ENCODE measurements at regions not wholly inside any gene's neighbourhood (a gene's known extent, or its start where the extent isn't known, plus 50 kb on each side); places are given as distances from the start of the nearest gene placed in this dataset.

GRCh38 chr5:171606414-171607024, 179.1 kb upstream of the SMIM23 start:
- H3K36me3 Mint-ChIP-seq (ENCODE audit: low read depth), result no peaks in the 10 kb centered on the region
- H3K4me1 Mint-ChIP-seq, result no peaks in the 10 kb centered on the region
- no peaks in the 10 kb centered on the region for H3K9me3 Mint-ChIP-seq
- peaks cover 27% of the 10 kb centered on the region for H3K27me3 Mint-ChIP-seq
- DNase-seq, result no peak
- H3K4me3 Mint-ChIP-seq, result no peak overlapping the region
- ChIA-PET POLR2A (interaction anchor here (0.5 kb wide), 1 partner anchor 76 kb away, joined by 3 read pairs; no protein-coding TSS in a partner anchor), CTCF (interaction anchor here (0.6 to 1.1 kb wide), 3 partner anchors 8 to 67 kb away, joined by 3 read pairs; no protein-coding TSS in a partner anchor)
- no peak overlapping the region for H3K27ac Mint-ChIP-seq

GRCh38 chr5:171607863-171608262, 177.8 kb upstream of the SMIM23 start:
- DNase-seq, result no peak
- Mint-ChIP-seq H3K27ac (no peak overlapping the region), H3K36me3 (ENCODE audit: low read depth) (no peaks in the 10 kb centered on the region), H3K27me3 (peaks cover 25% of the 10 kb centered on the region), H3K9me3 (no peaks in the 10 kb centered on the region), H3K4me3 (no peak overlapping the region), H3K4me1 (no peaks in the 10 kb centered on the region)
- ChIA-PET POLR2A (no interaction called here), CTCF (no interaction called here)

GRCh38 chr5:171609806-171610452, 175.7 kb upstream of the SMIM23 start:
- Mint-ChIP-seq H3K4me3 (no peak overlapping the region), H3K9me3 (no peaks in the 10 kb centered on the region), H3K27ac (no peak overlapping the region), H3K27me3 (peaks cover 20% of the 10 kb centered on the region), H3K4me1 (no peaks in the 10 kb centered on the region), H3K36me3 (ENCODE audit: low read depth) (no peaks in the 10 kb centered on the region)
- CTCF ChIA-PET, result interaction anchor here (0.7 kb wide), 1 partner anchor 179 kb away, joined by 3 read pairs; no protein-coding TSS in a partner anchor
- DNase-seq, result no peak
- POLR2A ChIA-PET, result no interaction called here

GRCh38 chr5:171610686-171611085, 174.9 kb upstream of the SMIM23 start:
- CTCF ChIA-PET, result interaction anchor here (0.7 kb wide), 1 partner anchor 178 kb away, joined by 3 read pairs; no protein-coding TSS in a partner anchor
- POLR2A ChIA-PET, result no interaction called here

GRCh38 chr5:171612749-171613148, 172.9 kb upstream of the SMIM23 start:
- DNase-seq, result no peak
- ChIA-PET POLR2A (no interaction called here), CTCF (no interaction called here)
- Mint-ChIP-seq H3K36me3 (ENCODE audit: low read depth) (no peaks in the 10 kb centered on the region), H3K4me1 (no peaks in the 10 kb centered on the region), H3K27ac (no peak overlapping the region), H3K9me3 (no peaks in the 10 kb centered on the region), H3K27me3 (peaks cover 9% of the 10 kb centered on the region), H3K4me3 (no peak overlapping the region)

More at GRCh38 chr5:171610686-171611085, 174.9 kb upstream of the SMIM23 start:
- Mint-ChIP-seq H3K36me3 (ENCODE audit: low read depth) (no peaks in the 10 kb centered on the region), H3K9me3 (no peaks in the 10 kb centered on the region), H3K27ac (no peak overlapping the region), H3K27me3 (peaks cover 20% of the 10 kb centered on the region), H3K4me3 (no peak overlapping the region), H3K4me1 (no peaks in the 10 kb centered on the region)
- DNase-seq, result no peak

GRCh38 chr5:171614511-171614910, 171.1 kb upstream of the SMIM23 start:
- Mint-ChIP-seq H3K27me3 (peaks cover 2% of the 10 kb centered on the region), H3K9me3 (no peaks in the 10 kb centered on the region), H3K4me3 (no peak overlapping the region), H3K27ac (no peak overlapping the region), H3K36me3 (ENCODE audit: low read depth) (no peaks in the 10 kb centered on the region), H3K4me1 (no peaks in the 10 kb centered on the region)
- ChIA-PET CTCF (interaction anchor here (0.6 to 1.3 kb wide), 2 partner anchors 9 to 775 kb away, joined by 3 read pairs; no protein-coding TSS in a partner anchor), POLR2A (no interaction called here)
- no peak for DNase-seq

GRCh38 chr5:171614971-171615653, 170.5 kb upstream of the SMIM23 start:
- ChIA-PET POLR2A (no interaction called here), CTCF (interaction anchor here (0.6 to 1.3 kb wide), 3 partner anchors 9 to 774 kb away, joined by 3 read pairs; no protein-coding TSS in a partner anchor)
- H3K27ac Mint-ChIP-seq, result no peak overlapping the region
- peaks cover 2% of the 10 kb centered on the region for H3K27me3 Mint-ChIP-seq
- no peak for DNase-seq
- H3K4me3 Mint-ChIP-seq, result no peak overlapping the region
- H3K36me3 Mint-ChIP-seq (ENCODE audit: low read depth), result no peaks in the 10 kb centered on the region
- H3K4me1 Mint-ChIP-seq, result no peaks in the 10 kb centered on the region
- H3K9me3 Mint-ChIP-seq, result no peaks in the 10 kb centered on the region

- Mint-ChIP-seq H3K27ac (no peak overlapping the region), H3K27me3 (peaks cover 2% of the 10 kb centered on the region), H3K9me3 (no peaks in the 10 kb centered on the region), H3K4me3 (no peak overlapping the region), H3K36me3 (ENCODE audit: low read depth) (no peaks in the 10 kb centered on the region), H3K4me1 (no peaks in the 10 kb centered on the region)
- DNase-seq, result no peak
- POLR2A ChIA-PET, result no interaction called here
- CTCF ChIA-PET, result interaction anchor here (0.6 to 1.3 kb wide), 3 partner anchors 10 to 185 kb away, joined by 3 read pairs; no protein-coding TSS in a partner anchor
Observed at GRCh38 chr5:171615705-171616640, 169.6 kb upstream of the SMIM23 start.

- ChIA-PET POLR2A (no interaction called here), CTCF (no interaction called here)
- Mint-ChIP-seq H3K4me3 (no peak overlapping the region), H3K9me3 (no peaks in the 10 kb centered on the region), H3K4me1 (no peaks in the 10 kb centered on the region), H3K27ac (no peak overlapping the region), H3K27me3 (peaks cover 1% of the 10 kb centered on the region), H3K36me3 (ENCODE audit: low read depth) (no peaks in the 10 kb centered on the region)
- no peak for DNase-seq
Observed at GRCh38 chr5:171617266-171617665, 168.4 kb upstream of the SMIM23 start.

- Mint-ChIP-seq H3K9me3 (no peaks in the 10 kb centered on the region), H3K27me3 (no peaks in the 10 kb centered on the region), H3K4me1 (no peaks in the 10 kb centered on the region), H3K36me3 (ENCODE audit: low read depth) (no peaks in the 10 kb centered on the region), H3K27ac (no peak overlapping the region), H3K4me3 (no peak overlapping the region)
- ChIA-PET CTCF (no interaction called here), POLR2A (no interaction called here)
- no peak for DNase-seq
Observed at GRCh38 chr5:171617817-171618591, 167.6 kb upstream of the SMIM23 start.

- POLR2A ChIA-PET, result no interaction called here
- Mint-ChIP-seq H3K27ac (no peak overlapping the region), H3K9me3 (no peaks in the 10 kb centered on the region), H3K4me1 (no peaks in the 10 kb centered on the region), H3K36me3 (ENCODE audit: low read depth) (no peaks in the 10 kb centered on the region), H3K27me3 (no peaks in the 10 kb centered on the region), H3K4me3 (no peak overlapping the region)
- DNase-seq, result no peak
- CTCF ChIA-PET, result interaction anchor here (1.0 kb wide), 1 partner anchor 13 kb away, joined by 3 read pairs; no protein-coding TSS in a partner anchor
Observed at GRCh38 chr5:171619196-171619595, 166.4 kb upstream of the SMIM23 start.

- Mint-ChIP-seq H3K36me3 (ENCODE audit: low read depth) (no peaks in the 10 kb centered on the region), H3K27me3 (no peaks in the 10 kb centered on the region), H3K9me3 (no peaks in the 10 kb centered on the region), H3K27ac (no peak overlapping the region), H3K4me3 (no peak overlapping the region), H3K4me1 (no peaks in the 10 kb centered on the region)
- DNase-seq, result no peak
- ChIA-PET CTCF (interaction anchor here (1.0 kb wide), 1 partner anchor 12 kb away, joined by 3 read pairs; no protein-coding TSS in a partner anchor), POLR2A (no interaction called here)
Observed at GRCh38 chr5:171619744-171620143, 165.9 kb upstream of the SMIM23 start.

All from activated CD4-positive, alpha-beta T cell treated with anti-CD3 and anti-CD28 coated beads, Interleukin-2, amount 10 ng/mL, durations not matched to agents 7 days and 5 days (primary cell).